ENCODE measurements at regions not wholly inside any gene's neighbourhood (a gene's known extent, or its start where the extent isn't known, plus 50 kb on each side); places are given as distances from the start of the nearest gene placed in this dataset.

DNA sequence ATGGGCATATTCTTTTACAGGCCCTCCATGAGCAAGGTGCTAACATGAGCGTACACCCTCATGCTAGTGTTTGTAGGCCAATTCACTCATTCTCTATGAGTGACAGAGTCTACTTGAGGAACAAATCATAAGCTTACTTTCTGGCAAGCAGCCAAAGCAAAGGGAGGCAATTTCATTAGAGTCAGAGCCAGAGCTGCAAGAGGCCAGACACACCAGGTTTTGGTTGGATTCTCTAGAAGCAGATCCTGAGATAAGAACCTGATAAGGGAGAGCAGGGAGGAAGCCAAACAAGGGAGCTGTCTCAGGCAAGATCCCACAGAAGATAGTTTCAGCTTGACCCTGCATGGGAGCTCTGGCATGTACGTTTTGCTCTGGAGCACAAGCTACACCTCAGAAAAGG, 214.1 kb upstream of the CTNNB1 start:
- intact Hi-C loops (cut with micrococcal nuclease) = no loop called here

DNA sequence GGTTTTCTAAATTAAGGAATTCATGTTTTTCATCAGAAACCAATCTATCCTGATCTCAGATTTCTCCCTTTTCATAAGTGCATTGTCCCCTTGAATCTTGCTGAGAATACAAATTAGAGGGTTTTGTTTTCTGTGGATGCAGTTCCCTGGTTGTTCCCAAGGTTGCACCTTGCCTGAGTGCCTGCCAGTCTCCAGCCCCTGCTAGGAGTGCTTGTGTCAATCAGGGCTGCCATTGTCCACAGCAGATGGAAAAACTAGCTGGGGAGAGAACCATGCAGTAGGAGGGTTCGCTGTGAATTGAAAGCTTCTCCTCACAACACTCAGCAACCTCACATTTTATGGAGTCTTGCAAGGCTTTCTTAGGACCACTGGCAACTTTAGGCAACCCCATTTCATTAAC, 210.8 kb upstream of the CTNNB1 start:
- intact Hi-C loops (cut with micrococcal nuclease) = no loop called here

DNA sequence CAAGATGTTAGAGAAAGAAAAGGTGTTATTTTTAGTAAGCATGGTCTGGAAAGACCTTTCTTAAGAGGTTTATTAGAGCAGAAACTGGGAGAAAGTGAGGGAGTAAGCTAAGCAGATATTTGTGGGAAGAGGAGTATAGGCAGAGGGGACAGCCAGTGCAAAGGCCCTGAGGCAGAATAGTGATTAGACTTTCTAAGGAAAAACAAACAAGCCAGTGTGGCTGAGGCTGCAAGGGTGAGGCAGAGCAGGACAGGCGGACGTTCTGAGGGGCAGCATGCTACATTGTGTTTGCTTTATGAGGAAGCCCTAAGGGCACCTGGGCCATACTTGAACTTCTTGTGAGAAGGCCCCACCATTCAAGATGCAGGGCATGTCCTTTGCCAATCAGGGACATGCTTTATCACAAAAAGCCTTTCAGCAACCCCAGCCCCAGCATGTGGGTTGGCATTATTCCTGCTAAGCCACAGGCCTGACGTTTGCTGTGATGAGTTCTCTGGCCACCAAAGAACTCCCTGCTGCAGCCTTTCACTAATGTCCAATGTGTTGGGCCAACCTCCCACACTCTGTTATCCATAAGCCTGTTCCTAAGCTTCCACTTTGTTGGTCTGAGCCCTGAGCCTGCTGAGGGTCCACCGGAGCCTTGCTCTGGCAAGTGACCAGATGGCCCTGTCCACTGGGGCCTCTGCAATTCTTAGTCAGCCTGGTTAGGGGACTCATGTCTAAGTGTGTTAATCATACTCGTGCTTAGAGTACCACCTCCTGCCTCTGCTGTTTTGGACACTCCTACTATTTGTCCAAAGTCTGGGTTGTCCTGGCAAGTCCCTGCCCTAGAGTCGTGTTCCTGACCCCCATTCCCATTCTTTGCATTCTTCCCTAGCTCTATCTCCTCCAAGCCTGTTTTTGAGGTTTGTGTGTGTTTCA, 209.9 kb upstream of the CTNNB1 start:
- intact Hi-C loops (cut with micrococcal nuclease) = no loop called here

DNA sequence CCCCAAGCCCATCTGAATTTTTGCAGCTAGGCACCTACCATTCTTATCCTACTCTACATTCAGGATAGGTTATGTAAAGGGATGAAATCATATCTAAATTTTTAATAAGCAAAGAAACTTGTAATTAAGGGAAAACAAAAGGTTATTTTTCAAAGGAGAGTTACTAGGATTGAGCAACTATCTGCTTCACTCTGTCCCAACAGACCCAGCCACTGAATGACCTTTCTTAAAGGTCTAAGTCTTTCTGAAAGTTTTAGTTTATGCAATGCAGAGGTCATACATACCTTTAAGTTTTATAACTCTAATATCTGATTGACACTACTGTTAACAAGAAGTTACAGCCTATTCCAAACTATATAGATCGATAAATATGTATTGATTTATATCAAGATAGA, 209.2 kb upstream of the CTNNB1 start:
- intact Hi-C loops (cut with micrococcal nuclease) = no loop called here

DNA sequence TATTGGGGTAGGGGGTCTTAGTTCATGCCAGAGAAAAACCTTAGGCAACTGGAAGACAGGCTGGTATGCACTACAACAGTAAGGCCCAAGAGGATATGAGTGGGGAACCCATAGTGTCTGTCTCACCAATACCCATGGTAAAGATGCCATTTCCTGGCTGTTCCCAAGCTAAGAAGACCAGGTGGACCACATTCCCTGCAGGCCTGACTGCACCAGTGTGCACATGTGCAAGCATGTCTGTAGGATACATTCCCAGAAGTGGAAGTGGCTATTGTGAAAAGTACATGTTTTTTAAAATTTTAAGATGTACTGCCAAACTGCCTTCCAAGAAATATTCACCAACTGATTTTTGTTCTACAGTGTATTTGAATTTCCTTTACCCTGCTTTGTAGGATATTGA, 207.3 kb upstream of the CTNNB1 start:
- intact Hi-C loops (cut with micrococcal nuclease) = no loop called here

DNA sequence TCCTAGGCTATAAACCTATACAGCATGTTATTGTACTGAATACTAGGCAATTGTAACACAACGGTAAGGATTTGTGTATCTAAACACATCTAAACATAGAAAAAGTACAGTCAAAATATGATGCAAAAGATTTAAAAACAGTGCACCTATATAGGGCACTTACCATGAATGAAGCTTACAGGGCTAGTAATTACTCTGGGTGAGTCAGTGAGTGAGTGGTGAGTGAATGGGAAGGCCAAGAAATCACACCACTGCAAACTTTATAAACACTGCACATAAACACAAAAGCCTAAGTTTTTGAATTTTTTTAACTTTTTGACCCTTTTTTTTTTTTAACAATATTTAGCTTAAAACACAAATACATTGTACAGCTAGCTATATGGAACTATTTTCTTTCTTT, 204.7 kb upstream of the CTNNB1 start:
- intact Hi-C loops (cut with micrococcal nuclease) = no loop called here

DNA sequence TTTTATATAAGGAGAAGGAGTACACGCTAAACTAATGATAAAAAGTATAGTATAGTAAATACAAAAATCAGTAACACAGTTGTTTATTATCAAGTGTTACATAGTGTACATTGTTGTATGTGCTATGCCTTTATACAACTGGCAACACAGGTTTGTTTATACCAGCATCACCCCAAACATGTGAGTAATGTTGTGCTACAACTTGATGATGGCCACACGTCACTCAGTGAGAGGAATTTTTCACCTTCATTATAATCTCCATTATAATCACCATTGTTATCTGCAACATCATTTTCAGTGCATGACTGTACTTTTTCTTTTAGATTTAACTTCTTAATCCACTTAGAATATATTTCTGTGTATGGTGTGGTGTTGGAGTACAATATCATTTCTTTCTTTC, 204.0 kb upstream of the CTNNB1 start:
- intact Hi-C loops (cut with micrococcal nuclease) = no loop called here

DNA sequence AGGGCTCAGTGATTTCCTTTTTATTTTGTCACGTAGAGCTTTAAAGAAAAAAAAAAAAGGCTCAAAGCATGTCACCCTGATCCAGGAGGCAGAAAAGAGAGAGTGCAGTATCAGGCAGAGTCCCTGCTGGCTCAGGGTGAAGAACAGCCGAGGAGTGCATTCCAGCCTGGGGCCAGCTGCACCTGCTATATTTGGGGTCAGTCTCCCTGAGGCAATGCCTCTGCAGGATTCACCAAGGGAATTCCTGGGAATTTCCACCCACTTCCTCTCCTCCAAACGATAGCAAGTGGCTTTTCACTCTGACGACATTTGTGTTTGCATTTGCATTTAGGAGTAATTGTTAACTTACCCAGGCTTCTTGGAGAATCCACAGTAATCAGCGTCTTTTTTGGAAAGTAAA, 202.9 kb upstream of the CTNNB1 start:
- intact Hi-C loops (cut with micrococcal nuclease) = no loop called here

DNA sequence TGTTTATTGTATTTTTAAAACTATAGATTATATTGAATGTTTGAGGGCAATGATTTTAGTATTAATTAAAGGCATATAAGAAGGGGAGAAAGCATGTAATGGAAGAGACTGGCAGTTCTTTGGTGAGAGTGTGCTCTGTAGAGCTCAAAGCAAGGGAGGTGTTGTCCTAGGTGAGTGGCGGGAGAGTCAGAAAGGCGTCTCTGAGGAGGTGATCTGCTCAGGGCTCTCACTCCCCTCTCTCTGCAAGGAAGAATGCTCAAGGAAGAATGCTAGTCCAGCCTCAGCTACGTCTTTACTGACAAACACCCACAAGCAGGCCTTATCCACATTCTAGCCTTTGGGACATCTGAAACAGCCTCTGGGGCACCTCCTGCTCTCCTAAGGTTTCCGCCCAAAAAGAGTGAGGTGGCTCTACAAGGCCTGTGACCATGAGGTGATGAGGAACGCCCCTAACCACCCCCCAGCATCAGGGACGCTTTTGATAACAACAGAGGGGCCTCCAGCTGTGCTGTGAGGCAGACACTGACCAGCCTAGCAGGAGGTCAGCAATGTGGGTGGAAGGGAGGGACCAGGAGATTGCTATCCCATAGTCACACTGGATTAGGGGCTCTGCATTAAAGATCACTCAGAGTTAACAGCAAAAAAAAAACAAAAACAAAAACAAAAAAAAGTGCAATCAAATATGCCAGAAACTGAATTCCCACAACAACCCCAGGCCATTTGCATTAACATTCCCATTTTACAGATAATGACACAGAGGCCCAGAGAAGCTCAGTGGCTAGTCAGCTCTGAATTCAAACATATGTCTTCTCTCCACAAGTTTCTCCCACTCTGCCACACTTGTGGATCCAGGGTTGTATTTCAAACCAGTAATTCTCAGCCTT, 202.2 kb upstream of the CTNNB1 start:
- intact Hi-C loops (cut with micrococcal nuclease) = no loop called here

DNA sequence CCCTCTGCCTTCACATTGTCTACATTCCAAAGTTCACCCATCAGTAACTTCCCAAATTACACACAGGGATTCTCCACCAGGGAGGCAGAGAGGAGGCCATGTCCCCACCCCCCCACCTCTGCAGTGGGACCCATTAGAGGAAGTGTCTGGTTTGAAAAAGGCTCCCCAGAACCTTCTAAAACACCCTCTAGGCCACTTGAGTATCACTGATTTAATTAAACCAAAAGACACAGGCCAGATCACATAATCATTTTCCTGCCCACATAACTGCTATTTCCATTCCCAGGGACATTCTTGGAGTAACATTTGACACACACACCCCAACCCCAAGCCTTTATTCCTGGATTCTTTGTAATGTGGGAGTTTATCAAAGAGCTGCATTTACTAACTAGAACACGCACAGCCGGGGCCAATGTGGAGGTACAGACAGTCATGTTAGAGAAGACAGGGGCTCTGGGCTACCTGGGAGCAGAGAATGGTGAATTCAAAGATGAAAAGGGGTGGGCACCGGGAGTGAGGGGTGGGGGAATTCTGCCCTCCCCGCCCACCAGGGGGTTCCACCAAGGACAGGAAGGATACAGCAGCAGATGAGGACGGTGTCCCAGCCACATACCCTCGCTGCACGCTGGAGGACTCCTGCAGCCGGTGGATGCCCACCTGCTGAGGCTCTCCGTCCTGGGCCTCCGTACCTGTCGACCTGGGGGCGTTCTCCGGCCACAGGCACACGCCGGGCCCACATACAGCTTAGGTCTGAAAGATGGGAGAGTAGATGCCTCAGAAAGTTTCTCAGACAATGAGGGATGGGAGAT, 201.4 kb upstream of the CTNNB1 start:
- intact Hi-C loops (cut with micrococcal nuclease) = no loop called here

DNA sequence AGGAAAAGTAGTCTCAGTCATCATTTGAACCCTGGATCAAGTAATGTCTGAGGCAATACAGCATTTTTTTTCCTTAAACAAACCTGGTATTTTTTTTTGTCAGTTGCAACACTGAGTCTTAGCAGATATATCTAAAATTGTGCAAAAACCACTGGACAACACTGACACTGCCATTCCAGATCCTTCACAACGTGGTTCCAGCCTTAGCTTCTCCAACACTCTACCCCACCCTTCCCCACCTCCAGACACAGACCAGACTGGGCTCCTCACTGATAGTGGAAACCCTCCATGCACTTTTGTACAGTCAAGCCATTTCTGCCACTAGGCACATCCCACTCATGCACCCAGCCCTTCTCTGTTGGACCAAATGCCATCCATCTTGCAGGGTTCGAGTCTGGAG, 199.6 kb upstream of the CTNNB1 start:
- intact Hi-C loops (cut with micrococcal nuclease) = no loop called here

DNA sequence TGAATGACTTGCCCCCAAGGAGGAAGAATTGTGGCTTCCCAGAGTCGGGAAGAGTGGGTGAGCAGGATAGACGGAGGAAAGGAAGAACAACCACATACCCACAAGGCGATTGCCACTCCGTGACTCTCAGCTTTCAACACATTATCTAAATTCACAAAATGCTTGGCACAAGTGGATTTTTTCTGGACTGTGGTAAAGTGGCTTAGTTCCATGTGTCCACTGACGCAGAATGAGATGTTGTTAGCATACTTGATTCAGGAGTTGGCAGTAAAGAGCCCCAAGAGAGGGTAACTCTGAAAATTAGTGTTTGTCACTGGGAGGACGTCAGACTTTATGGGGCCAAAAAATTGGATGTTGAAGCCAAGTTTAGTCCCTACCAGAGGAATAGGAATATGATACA, 198.8 kb upstream of the CTNNB1 start:
- intact Hi-C loops (cut with micrococcal nuclease) = no loop called here

DNA sequence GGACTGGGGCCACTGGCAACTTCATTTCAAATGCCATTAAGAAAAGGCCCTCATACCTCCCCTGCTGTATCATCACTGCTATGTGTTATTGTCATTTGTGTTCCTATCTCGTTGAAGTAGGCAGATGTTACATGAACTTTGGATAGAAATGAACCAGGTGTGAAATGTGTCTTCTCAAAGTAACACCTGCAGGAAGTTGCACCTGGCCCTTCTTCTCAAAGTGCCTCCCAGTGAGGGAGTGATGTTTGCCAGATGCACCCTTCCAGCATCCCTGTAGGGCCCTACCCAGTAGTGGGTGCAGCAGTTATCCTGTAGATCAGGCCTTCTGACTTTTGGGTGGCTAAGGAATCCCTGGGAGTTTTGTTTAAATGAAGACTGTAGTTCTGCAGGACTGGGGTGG, 197.7 kb upstream of the CTNNB1 start:
- intact Hi-C loops (cut with micrococcal nuclease) = no loop called here

DNA sequence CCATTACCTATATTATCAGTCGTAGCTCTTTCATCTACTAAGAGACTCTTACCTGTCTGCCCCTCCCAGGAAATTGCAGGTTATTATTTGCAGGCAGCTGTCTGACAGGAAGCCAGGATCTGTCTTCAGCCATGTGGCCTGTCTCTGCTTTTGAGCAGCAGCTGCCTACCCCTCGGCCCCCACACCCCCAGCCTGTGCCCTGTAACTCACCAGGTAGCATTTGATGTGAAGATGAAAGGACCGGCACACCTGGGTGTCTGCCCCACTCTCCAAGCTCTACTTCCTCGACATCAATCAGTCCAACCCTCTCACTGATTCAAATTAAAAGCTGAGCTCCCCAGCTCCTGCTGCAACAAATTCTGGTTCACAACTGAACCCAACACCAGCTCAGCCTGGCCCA, 197.2 kb upstream of the CTNNB1 start:
- intact Hi-C loops (cut with micrococcal nuclease) = no loop called here

DNA sequence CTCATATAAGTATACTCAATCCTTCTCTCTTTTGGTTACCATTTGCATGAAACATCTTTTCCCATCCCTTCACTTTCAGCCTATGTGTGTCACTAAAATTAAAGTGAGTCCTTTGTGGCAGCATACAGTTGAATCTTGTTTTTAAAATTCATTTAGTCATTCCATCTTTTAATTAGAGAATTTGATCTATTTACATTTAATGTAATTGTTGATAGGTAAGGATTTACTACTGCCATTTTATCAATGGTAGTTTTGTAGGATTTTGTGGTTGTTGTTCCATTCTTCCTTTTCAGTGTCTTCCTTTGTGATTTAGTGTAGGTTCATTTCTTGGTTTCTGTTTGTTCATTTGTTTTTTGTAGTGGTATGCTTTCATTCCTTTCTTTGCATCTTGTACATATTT, 191.9 kb upstream of the CTNNB1 start:
- intact Hi-C loops (cut with micrococcal nuclease) = no loop called here

DNA sequence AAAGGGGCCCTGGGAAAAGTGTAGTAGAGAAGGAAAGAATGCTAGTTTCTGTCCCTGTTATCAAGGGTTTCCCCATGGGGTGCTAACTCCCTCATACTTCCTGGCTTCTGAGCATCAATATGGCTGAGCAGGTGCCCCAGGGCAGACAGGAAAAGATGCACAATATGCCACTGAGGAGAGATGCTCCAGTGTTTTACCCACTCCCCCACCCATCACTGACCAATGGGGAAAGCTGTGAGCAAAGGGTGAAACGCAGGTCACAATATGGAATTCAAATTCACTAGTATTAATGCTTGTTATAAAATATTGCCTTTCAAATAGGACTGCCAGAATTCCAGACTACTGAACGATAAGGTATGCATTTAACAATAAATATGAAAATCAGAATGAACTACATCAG, 187.5 kb upstream of the CTNNB1 start:
- intact Hi-C loops (cut with micrococcal nuclease) = no loop called here

DNA sequence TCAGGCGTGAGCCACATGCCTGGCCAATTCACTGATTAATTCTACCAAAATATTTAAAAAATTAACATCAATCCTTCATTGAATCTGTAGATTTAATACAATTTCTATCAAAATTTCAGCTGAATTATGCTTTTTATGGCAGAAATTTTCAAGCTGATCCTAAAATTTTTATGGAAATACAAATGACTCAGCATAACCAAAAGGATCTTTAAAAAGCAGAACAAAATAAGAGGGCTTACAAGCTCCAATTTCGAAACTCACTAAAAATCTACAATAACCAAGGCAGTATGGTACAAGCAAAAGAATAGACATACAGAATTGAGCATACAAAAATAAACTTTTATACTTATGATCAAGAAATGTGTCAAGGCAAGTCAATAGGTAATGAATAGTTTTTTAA, 180.4 kb upstream of the CTNNB1 start:
- intact Hi-C loops (cut with micrococcal nuclease) = no loop called here

DNA sequence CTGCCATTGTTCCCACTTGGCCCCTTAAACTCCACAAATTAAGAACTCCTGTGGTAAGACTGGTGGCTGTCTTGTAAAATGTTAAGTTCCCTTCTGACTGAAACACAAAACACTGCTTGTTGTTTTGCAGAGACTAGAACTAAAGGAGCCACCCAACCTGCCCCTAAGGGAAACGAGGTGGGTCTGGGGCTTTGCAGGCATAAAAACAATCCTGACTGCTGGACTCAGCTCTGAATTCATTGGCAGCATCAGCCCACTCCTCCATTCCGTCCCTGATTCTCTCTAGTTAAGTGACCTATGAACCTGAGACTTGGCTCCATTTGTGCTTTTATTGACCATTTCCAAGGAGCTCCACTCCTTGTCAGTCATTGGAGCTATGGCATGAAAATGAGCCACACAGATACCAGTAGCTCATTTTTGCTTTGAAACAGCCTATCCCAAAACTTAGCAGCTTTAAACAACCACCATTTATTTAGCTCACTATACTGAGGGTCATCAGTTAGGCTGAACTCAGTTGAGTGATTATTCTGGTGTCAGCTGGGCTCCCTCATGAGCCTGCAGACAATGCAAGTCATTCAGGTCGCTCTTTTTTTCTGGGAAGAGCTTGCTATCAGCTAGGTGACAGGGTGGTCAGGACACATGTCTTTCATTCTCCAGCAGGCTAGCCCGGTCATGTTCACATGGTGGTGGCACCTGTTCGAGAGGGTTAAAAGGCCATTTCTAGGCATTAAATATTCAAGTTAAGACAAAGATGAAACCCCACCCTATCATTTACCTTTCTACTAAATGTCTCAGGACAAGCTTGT, 175.1 kb upstream of the CTNNB1 start:
- intact Hi-C loops (cut with micrococcal nuclease) = no loop called here

DNA sequence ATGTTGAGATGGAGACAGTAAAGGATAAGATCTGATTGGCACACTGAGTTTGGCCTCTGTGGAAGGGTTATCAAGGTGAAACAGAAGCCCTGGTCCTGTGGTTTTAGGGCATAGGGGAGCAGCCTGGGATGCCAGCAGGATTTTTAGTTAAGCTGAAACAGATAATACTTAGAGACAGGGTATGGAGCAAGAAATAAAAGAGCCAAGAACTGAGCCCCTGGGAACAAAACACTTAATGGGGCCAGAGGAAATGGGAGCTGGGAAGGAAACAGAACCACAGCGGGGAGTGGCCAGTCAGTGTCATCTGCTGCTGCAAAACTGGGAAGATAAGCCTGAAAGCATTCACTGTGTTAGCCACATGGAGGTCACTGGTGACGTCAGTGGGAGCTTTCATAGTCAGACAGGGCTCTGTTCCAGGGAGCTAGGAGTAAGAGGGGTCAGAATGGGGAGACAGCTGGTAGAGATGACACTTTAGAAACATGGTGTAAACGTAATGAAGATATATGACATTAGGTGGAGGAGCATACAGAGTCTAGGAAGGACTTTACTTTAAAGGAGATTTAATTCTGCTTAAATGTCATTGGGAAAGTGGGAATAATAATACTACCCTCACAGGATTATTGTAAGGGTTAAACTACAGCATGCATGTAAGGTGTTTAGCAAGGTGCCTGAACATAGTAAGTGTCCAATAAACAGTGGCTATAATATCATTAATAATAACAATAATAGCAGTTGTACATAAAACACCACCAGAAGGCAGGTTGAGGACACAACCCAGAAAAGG, 172.7 kb upstream of the CTNNB1 start:
- intact Hi-C loops (cut with micrococcal nuclease) = no loop called here

DNA sequence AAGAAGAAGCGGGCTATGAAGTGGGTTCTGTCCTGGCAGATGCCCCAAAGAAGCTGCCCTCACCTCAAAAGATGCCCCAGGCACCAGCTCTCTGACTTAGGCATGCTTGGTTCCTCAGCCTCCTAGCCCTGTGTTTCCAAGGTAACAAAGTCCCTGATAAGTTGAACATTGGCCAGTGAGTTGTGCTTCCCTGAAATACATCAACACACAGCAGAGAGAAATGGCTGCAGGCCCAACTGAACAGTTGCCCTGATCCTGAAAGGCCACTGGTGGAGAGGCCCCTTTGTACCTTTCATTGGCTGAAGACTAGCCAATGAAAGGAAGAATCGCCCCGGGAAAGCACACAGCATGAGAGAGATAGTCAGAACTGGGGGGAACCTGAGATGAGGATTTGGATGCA, 169.9 kb upstream of the CTNNB1 start:
- intact Hi-C loops (cut with micrococcal nuclease) = no loop called here

All from T-helper 2 cell treated with Interferon-gamma antibody and Interleukin-4, amounts not matched to agents 100 ng/mL and 5 ng/mL, for 36 hours (primary cell).